ENCODE measurements at regions not wholly inside any gene's neighbourhood (a gene's known extent, or its start where the extent isn't known, plus 50 kb on each side); places are given as distances from the start of the nearest gene placed in this dataset.
"Not testable (repeated sequence)": the region's sequence is repeated elsewhere in the genome, so short reads cannot be mapped to it uniquely, and the experiment has no call there.

DNA sequence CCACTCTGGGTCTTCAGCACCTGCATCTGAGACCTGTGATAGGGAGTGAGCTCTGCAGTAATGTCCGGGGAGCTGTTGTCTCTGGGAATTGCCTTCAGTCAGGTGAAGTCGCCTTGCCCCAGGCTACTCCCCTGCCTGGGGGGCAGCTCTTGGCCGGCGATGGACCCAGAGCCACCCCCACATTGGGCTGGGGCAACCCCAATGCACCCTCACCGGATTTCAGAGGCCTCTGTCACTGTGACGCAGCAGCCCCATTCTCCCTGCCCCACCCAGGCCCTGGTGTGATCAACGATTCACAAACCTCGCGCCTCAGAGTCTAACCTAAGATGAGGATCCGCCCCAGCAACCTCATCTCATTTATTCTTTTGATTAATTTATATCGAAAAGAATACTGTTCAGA, 303.6 kb downstream of the NDUFA10 start:
- no peak for DNase-seq (ENCODE audit: extremely low read depth, low read depth)

DNA sequence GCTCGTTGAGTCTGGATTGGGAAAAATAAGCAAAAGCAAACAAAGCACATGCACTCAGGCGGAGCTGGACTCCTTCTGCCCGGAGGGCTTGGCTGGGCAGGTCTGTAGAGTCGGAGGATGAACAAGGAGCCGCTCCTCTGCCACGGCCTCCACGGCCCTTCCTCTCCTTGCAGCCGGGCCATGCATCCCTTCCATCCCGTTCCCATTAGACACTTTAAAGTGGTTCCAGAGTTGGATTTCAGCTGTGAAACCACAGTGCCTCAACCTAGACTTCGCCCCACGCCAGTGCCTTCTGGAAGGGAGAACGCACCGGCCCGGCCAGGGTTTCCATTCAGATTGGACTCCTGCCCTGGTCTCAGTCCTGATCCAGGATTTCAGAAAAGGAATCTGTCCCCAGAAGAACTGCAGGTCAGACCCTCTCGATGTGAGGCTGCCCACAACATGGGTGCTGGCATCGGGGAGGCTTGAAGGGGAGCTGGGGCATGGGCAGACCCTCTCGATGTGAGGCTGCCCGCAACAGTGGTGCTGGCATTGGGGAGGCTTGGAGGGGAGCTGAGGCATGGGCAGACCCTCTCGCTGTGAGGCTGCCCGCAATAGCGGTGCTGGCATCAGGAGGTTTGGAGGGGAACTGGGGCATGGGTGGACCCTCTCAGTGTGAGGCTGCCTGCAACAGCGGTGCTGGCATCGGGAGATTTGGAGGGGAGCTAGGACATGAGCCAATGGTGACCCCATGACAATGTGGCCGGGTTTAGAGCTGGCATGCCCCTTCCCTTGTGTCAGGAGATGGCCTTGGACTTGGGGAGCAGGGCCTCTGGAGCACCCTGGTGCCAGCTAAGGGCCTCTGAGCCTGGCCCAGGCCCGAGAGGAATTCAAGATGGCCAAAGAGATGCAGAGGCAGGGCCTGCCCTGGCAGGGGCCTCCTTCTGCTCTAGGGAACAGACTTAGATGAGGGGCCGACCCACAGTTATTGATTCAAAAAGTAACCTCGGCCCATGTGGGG, 304.5 kb downstream of the NDUFA10 start:
- no peak for DNase-seq (ENCODE audit: extremely low read depth, low read depth)

DNA sequence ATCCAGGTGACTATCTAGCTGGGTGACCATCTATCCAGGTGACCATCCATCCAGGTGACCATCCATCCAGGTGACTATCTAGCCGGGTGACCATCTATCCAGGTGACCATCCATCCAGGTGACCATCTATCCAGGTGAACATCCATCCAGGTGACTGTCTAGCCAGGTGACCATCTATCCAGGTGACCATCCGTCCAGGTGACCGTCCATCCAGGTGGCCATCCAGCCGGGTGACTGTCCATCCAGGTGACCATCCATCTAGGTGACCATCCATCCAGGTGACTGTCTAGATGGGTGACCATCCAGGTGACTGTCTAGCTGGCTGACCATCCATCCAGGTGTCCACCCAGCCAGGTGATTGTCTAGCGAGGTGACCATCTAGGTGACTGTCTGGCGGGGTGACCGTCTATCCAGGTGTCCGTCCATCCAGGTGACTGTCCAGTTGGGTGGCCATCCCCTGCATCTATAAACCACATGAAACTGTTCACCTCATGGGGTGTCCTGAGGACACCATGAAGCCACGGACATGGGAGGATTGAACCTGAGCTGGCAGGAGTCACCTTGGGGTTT, 305.3 kb downstream of the NDUFA10 start:
- DNase-seq (ENCODE audit: extremely low read depth, low read depth): no peak

DNA sequence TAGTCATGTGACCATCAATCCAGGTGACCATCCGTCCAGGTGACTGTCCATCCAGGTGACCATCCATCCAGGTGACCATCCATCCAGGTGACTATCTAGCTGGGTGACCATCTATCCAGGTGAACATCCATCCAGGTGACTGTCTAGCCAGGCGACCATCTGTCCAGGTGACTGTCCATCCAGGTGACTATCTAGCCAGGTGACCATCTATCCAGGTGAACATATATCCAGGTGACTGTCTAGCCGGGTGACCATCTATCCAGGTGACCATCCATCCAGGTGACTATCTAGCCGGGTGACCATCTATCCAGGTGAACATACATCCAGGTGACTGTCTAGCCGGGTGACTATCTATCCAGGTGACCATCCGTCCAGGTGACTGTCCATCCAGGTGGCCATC, 306.2 kb downstream of the NDUFA10 start:
- not testable (repeated sequence) for DNase-seq (ENCODE audit: extremely low read depth, low read depth)

DNA sequence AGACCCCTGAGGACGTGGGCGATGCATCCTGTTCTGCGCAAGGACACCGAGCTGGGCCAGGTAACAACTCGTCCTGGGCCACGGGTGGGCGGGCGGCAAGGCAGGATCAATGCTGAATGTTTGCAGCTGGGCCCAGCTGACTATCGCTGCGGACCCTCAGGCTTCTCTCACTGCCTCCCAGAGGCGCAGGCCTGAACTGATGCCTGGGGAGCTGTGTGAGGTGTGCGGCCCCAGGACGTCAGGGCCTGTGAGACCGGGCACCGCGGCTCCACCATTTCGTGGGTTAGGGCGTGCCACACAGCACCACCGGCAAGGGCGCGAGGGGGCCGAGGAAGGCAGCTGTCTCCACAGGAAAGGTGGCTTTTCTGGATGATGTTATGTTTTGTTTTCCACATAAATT, 307.4 kb downstream of the NDUFA10 start:
- no peak for DNase-seq (ENCODE audit: extremely low read depth, low read depth)

DNA sequence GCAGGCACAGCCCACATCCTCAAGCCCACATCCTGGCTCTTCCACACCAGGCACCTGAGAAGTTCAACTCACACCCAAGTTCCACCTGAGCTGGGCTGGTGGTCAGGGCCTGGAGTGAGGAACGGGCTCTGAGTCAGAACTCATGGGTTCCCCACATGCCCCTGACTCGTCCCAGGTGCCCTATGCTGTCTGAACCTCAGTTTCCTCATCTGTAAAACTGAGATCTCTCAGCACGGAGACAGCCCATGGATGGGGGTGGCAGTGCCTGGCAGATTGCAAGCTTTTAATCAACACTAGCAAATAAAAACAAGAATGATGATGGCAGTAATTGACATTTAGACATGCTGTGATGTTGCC, 307.8 kb downstream of the NDUFA10 start:
- DNase-seq (ENCODE audit: extremely low read depth, low read depth): no peak

DNA sequence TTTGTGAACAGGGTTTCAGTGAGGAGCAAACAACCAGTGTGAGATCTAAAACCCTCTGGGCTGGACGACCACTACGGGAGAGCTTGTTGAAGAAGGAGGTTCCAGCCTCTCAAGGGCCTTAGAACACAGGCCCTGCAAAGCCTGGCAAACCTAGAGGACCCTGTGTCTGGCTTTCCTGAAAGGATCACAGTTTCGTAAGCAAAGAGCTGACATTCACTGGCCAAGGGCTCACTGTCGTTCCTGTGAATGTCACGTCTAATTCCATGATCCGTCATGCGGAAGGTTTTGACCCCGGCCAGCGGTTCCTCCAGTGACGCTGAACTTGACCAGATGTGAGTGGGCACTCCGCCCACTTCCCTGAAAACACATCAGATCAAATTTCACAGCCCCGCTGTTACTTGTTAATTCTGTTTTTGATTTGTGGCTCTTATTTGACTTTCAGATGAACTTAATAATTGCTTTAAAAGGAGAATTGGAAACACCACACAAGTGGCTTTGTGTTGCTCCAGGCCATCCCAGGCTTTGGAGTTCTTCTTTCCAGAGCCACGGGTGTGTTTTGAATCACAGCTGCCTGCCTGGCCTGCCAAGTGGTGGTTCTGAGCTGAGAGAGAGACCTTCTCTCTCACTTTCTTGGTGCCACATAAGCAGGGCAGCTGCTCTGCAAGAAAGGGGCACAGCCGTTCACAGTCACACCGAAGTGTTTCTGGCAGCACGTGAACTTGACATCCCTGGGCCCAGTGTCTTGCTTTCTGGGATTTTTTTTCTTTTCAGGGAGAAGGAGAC, 308.4 kb downstream of the NDUFA10 start:
- DNase-seq (ENCODE audit: extremely low read depth, low read depth): no peak

DNA sequence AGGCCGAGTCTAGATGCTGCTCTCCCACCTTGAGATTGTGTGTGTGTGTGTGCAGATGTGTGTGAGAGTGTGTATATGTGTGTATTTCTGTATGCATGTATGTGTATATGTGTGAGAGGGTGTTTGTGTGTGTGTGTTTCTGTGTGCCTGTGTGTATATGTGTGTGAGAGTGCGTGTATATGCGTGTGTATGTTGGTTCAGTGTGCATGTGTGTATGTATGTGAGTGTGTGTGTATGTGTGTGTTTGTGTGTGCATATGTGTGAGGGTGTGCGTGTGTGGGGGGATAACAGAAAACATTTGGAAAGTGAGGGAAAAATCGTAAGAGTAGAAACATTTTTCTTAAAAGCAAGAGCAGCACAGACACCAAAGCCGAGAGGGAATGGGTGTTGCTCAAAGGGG, 309.1 kb downstream of the NDUFA10 start:
- no peak for DNase-seq (ENCODE audit: extremely low read depth, low read depth)

DNA sequence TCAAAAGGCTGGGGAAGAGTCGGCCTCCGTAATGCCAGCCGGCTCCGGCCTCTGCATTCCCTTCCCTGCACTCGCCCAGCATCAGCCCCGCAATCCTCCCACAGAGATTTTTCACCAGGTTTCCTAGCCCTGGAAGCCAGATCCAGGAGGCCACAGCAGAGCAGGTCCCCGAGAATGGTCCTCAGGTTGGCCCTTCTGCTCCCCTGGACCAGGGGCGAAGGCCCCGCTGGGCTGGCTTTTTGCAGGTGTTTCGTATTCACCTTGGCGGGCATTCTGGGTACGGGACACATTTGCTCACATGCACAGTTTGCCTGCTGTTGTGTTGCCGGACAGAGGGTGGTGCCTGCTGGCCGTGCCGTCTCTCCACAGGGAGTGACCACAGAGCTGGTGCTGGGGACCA, 309.5 kb downstream of the NDUFA10 start:
- no peak for DNase-seq (ENCODE audit: extremely low read depth, low read depth)

DNA sequence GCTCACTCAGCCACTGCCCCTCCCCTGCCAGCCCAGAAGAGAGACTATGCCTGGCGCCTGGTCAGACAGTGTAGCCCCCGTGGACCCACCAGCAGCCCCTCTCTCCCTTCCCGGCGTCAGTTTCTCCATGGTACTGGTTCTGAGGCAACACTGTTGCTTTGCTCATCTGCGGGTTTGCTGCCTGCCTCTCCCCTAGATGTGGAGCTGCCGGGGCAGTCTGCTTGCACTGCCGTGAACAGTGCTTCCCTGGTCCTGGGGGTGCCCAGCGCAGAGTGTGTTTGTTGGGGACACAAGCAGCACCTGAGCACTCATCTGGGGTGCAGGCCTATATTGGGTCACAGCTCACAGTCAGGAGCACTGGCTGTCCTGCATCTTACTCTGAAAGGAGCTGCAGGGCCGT, 309.9 kb downstream of the NDUFA10 start:
- no peak for DNase-seq (ENCODE audit: extremely low read depth, low read depth)

DNA sequence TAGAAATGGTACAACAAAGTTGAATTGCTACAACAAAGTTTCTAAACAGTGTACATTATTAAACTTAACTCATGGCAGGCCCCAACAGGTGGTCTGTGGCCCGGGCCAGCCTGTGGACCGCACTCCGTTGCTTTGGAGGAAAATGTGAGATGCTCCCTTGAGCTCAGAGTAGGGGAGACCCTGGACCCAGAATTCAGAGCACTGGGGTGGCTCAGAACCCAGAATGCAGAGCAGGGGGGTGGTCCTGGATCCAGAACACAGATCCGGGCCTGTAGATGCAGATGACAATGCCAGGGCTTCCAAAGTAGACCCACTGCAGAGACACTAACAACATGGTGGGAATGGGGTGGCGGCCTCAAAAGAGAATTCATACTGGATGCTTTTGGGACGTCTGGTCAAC, 311.0 kb downstream of the NDUFA10 start:
- DNase-seq (ENCODE audit: extremely low read depth, low read depth): no peak

DNA sequence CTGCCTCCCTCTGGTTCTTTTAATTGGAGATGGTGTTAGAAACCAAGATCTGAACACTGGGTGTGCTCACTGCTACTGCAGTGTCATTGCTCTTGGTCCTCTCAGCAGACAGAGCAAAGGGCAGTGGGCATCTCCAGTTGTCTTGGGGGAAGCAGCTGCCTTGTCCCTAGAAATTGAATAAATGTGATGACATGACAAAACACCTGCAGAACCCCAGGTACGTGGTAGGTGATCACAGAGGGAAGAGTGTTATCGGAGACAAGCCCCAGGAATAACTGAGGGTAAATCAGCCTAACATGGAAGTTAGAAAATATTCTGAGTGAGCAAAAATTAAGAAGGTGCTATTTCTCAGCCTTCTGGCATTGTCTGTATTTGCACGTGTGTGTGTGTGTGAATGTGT, 311.9 kb upstream of the HDAC4 start:
- no peak for DNase-seq (ENCODE audit: extremely low read depth, low read depth)

DNA sequence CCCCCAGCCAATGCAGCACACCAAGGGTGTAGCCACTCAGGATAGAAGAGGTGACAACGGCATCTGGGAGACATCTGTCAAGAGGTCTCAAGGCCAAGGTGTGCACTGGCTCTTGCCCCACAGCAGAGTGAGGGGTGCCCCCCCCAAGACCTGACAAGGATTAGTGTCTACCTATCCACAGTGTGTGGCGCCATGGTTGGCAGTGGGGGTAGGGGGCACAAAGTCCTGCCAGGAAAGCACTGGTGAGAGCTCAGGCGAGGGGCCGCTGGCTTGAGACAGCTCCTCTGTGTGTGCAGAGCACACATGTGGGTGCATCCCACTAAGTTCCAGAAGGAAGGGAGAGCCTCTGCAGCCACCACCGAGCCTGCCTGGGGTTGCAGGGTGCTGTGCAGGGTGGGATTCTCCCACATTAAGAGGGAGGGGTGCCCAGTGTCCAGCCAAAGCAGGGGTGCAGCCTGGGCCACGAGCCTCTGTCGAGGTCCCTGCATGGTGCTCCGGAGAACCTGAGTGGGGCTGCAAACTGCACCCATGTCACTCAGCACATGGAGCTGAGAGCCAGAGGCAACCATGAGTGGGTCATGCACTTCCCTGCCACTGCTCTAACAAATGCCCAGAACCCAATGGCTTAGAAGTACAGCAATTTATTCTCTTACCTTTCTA, 311.2 kb upstream of the HDAC4 start:
- DNase-seq (ENCODE audit: extremely low read depth, low read depth): no peak

DNA sequence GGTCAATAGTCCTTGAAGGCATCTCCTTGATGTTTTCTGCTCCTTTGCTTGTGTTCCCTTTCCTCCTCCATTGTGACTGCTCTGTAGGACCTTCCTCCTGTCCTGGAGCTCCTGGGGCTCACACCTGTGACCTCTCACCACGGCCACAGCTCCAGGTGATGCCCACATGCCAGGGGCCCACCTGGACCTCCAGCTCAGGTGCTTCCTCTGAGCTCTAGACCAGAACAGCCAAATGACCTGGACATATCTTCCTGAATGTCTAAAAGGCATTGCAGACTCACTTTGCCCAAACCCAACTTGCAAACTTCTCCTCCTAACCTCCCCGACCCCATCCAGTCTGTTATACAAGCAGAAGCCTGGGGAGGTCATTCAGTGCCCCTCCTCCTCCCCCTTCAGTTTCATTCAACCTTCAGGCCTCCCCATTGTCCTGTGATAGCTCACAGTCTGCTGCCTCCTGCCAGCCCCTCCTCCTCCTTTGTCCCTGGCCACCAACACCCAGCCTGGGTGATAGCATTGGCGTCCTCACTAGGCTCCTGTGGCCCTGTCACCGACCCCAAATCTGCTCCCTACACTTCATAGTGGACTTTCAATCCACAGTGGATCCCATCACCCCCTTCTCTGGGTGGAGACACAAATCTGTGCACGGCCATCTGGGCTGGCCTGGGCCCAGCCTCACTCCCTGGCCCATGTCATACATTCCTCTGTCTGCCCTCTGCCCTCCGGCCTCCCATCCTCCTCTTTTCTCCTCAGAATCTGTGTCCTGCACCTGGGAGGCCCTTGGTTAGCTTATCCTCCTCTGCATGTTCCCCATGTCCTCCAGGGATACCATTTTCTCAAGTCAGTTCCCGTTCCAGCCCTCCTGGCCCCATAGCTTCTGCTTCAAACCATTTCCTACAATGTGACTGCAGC, 310.4 kb upstream of the HDAC4 start:
- DNase-seq (ENCODE audit: extremely low read depth, low read depth): no peak

DNA sequence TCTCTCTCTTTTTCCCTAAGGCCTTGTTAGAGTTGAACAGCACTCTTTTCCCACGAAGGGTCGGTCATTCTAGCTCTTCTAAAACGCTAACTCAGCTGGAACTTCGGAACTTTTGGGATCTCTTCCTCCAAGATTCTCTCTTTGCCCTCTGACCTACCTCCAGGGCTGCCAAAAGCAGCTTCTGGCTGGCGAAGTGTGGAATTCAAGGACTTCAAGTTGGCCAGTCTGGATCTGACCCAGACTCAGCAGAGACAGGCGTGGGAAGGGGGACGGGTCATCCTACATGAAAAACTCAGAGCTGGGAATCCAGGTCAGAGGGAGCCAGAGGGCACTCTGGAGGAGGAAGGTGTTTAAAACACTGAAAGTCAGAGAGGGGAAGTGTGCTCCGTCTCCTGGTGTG, 305.5 kb upstream of the HDAC4 start:
- DNase-seq (ENCODE audit: extremely low read depth, low read depth): no peak

DNA sequence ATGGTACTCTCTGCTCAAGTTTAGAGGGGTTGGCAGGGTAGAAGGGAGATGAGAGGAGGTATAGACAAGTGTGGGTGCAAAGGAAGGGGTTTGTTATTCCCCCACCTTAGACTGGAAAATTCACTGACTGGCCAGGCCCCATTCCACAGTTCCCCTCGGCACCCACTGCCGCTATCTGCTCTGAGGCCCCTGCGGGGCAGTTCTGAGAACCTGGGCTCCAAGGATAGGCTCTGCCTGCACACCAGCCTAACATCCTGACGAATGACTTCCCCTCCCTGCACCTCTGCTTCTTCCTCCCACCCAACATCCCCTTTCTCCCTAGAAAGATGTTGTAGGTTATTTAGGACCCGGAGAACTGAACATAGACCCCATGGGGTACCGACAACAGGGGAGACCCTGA, 303.9 kb upstream of the HDAC4 start:
- no peak for DNase-seq (ENCODE audit: extremely low read depth, low read depth)

DNA sequence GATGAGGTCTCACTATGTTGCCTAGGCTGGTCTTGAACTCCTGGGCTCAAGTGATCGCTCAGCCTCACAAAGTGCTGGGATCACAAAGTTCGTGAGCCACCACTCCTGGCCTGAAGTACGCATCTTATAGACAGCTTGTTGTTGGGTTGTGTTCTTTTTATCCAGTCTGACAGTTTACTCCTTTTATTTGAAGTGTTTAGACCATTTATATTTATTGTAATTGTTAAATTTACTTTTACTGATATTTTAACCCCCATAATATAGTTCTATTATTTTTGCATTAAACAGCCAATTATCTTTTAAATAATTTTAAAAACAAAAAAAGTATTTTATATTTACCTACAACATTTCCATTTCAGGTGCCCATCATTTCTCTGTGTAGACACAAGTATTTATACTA, 303.0 kb upstream of the HDAC4 start:
- no peak for DNase-seq (ENCODE audit: extremely low read depth, low read depth)

DNA sequence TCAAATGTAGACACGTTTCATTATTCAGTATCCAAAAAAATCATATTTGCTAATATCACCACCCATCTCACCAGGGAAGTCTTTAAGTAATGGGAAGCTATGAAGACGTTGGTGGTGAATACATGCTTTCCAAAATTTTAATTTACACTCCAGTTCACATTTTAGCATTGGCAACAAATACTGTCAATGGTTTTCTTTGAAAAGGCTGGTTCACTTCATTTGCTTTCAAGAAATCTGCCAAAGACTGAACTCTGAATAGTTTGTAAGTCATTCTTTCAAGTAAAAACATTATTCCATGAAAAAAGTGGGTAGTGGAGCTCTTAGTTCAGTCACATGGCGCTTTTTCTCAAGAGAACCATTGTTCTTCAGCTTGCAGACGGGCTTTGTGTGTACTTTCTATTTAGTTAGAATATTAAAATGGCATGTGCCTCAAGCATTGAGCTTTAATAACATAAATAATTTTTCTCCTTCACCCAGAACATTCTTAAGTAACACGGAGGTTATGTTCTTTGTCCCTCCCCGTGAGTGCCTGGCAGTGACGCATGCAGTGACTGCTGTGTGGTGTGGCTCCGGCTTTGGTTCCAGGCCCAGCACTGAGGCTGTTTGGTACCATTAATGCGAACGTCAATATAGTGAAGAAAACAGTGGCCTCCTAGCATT, 300.0 kb upstream of the HDAC4 start:
- no peak for DNase-seq (ENCODE audit: extremely low read depth, low read depth)

DNA sequence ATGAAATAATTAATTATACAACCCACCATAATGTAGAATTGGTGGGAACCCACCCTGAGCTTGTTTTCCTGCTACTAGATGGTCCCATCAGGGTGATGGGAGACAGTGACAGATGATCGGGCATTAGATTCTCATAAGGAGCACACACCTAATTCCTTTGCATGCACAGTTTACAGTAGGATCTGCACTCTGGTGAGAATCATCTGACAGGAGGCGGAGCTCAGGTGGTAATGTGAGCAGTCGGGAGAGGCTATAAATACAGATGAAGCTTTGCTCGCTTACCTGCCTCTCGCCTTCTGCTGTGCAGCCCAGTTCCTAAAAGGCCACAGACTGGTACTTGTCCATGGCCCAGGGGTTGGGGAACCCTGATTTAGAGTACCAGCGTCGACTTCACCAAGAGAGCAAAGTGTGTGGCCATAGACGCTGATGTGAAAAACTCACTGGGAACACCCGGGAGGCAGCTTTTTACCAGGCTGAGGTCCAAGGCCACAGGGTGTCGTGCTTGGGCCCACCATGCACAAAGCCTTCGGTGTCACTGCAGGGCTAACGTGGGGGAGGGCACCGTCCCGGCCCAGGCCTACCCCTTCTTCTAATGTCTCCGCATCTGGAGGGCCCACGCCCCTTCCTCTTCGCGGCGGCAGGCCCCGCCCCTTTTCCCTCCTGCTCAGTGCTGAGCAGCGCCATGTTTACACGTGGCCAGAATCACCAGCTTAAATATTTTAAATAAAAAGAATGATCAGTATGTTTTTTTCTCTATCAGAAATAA, 296.8 kb upstream of the HDAC4 start:
- no peak for DNase-seq (ENCODE audit: extremely low read depth, low read depth)
